ENCODE measurements at regions not wholly inside any gene's neighbourhood (a gene's known extent, or its start where the extent isn't known, plus 50 kb on each side); places are given as distances from the start of the nearest gene placed in this dataset.

DNA sequence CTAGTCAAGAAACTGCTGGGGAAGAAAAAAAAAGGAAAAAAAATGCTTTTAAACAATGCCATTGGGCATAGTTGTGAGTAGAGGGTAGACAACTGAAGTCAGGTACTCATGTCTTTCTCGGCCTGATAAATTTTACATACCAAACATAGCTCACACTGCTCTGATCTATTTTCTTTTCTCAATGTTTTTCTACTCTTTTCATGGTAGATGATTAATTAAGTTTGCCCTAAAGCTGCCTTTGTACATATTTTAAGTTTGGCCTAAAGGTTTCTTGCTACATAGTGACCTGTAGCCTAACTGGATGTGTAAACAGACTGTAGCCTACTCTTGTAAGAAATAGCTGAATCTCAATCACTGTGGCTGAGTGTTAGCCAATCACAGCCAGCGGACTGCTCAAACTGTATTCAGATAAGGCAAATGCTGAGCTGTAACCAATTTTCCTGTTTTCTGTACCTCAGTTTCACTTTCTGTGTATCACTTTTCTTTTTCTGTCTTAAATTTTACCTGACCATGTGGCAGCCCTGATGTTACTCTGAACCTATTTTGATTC is 121.0 kb downstream of the PCDH10 start:
- TF ChIP-seq, protein P1, sequence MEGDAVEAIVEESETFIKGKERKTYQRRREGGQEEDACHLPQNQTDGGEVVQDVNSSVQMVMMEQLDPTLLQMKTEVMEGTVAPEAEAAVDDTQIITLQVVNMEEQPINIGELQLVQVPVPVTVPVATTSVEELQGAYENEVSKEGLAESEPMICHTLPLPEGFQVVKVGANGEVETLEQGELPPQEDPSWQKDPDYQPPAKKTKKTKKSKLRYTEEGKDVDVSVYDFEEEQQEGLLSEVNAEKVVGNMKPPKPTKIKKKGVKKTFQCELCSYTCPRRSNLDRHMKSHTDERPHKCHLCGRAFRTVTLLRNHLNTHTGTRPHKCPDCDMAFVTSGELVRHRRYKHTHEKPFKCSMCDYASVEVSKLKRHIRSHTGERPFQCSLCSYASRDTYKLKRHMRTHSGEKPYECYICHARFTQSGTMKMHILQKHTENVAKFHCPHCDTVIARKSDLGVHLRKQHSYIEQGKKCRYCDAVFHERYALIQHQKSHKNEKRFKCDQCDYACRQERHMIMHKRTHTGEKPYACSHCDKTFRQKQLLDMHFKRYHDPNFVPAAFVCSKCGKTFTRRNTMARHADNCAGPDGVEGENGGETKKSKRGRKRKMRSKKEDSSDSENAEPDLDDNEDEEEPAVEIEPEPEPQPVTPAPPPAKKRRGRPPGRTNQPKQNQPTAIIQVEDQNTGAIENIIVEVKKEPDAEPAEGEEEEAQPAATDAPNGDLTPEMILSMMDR (IDR thresholded peaks at IDR 0.05) = no peak
- TF ChIP-seq POLR2A (IDR thresholded peaks at IDR 0.05) = no peak

All from tibial nerve (tissue), 3 donors.